ENCODE measurements at regions not wholly inside any gene's neighbourhood (a gene's known extent, or its start where the extent isn't known, plus 50 kb on each side); places are given as distances from the start of the nearest gene placed in this dataset.

DNA sequence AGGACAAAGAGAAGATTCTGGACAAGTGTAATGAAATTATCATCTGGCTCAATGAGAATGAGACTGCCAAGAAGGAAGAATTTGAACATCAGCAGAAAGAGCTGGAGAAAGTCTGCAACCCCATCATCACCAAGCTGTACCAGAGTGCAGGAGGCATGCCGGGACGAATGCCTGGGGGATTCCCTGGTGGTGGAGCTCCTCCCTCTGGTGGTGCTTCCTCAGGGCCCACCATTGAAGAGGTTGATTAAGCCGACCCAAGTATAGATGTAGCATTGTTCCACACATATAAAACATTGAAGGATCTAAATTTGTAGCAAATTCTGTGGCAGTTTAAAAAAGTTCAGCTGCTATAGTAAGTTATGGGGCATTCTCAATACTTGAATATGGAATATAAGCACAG is 174.3 kb upstream of the CCND2 start:
- DNase-seq: no peak

GRCh38 chr12:4091016-4091743 is 182.4 kb upstream of the CCND2 start:
- peak; percentile 47 to 69 for DNase-seq

GRCh38 chr12:4089956-4090355 is 183.6 kb upstream of the CCND2 start:
- DNase-seq: no peak

DNA sequence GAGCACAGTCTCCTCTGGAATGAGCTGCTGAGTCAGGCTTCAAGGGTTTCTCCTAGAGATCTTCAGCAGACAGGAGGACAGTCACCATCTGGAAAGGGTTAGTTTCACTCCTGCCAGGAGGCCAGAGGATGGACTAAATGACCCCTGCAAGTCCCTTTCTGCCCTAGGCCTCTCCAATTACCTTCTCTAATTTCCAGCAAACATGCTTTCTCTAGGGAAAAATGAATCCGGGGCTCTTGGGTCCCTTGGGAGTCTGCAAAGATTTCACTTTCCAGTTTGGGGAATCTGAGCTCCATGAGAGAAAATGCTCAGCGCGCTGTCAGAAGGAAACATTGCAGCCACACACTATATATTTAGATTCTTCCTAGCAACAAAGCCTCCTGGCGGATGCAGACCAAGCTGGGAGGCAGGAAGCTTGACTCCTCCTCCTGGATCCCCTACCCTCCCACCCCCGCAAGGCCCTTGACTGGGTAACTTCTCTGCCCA is 184.4 kb upstream of the CCND2 start:
- no peak for DNase-seq

GRCh38 chr12:4088451-4088850 is 185.1 kb upstream of the CCND2 start:
- DNase-seq: no peak

DNA sequence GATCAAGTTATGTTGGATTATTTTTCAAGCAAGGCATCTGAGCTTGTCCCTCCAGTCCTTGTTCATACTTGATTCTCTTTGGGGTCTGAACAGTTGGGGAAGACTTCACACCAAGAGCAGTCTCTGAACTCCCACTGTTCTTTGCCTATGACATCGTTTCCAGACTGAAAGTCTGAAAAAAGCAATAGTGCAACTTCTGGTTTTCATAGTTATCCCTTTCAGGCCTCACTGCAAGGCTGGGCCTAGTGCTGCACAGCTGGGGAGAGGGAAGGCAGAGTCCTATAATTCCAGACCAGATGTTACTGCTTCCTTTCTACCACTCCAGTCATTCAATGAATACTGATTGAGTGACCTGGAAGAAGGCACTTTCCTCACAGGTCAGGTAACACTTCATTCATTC is 187.1 kb upstream of the CCND2 start:
- no peak for DNase-seq

- no peak for DNase-seq
Measured at GRCh38 chr12:4084573-4084972, 189.0 kb upstream of the CCND2 start.

DNA sequence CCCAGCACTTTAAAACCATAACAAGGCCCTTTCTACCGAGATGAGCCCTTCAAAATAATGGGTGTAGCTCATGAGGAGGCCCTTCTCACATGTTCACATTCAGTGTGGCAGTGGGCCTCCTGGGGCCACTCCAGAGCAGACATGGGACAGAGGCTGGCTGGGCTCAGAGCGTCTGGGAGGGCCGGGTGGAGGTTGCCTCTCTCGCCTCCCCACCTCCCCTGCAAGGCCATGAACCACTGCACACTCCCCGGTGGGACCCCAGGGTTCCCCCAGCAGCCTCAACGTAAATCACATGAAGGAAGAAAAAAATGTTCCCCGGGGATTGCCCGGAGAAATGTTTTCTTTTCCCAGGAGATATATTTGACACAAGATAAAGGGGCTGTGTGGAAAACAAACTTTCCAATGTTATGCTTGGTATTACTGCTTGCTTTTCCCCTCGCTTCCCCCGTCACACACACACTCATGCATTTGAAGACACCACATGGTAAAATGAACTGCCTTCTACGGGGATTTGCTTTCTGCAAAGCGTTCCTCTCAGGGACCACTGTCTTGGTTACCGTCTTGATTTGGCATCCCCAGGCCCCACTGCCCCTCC is 190.7 kb upstream of the CCND2 start:
- no peak for DNase-seq

- no peak for DNase-seq
Measured at GRCh38 chr12:4080213-4080612, 193.3 kb upstream of the CCND2 start.

DNA sequence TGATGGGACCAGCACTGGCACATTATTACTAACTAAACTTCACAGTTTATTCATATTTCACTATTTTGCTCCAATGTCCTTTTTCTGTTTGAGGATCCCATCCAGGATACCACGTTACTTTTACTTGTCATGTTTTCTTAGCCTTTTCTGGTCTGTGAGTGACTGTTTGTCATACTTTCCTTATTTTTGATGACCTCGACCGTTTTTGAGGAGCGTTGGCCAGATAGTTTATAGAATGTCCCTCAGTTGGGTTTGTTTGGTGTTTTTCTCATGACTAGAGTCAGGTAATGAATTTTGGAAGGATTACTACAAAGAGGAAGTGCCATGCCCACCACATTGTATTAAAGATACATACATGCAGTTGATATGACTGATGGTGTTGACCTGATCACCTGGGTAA is 199.4 kb upstream of the CCND2 start:
- no peak for DNase-seq

DNA sequence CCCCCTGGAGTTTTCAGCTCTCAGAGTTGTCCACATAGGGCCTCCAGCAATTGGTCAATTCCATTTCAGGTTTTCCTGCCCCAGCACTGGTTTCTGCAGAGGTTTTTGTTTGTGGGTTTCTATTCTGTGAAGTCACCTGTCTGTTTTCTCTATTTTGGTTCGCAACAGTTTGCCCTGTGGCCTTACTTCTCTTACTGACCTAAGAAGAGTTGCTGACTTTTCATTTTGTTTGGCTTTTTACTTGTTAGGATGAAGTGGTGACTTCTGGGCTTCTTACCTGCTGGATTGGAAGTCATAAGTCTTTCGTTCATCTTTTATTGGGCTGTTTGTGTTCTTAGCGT is 196.4 kb upstream of the PARP11 start:
- DNase-seq: no peak

- DNase-seq: no peak
Measured at GRCh38 chr12:4068981-4069669, 195.9 kb upstream of the PARP11 start.

- DNase-seq: no peak
Measured at GRCh38 chr12:4064008-4064407, 190.8 kb upstream of the PARP11 start.

DNA sequence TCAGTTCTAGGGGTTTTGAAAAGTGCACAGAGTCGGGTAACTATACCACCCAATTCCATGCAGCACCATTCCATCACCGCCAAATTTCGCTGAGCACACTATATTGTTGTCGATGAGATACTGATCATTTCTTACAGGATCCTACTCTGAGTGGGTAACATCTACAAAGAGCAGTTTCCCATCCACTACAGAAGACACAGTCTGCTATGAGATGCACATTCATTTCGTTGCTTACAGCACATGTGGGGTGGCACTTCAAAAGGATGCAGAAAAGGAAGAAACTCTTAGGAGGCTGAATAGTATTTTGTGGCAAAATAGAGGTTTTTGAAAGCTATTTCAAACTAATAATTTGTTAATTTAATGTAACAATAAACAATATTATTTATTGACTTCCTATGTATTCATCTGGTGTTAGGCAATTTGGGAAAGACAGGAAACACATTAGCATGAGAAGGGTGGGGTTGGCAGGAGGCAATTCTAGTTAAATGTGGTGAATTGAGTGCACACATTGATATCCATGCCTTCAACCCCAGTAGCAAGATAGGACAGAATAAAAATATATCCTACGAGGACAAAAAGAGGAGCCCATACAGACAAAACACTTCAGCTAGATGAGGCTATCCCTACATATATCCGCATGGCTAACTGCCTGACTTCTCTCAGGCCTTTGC is 186.8 kb upstream of the PARP11 start:
- DNase-seq: no peak

DNA sequence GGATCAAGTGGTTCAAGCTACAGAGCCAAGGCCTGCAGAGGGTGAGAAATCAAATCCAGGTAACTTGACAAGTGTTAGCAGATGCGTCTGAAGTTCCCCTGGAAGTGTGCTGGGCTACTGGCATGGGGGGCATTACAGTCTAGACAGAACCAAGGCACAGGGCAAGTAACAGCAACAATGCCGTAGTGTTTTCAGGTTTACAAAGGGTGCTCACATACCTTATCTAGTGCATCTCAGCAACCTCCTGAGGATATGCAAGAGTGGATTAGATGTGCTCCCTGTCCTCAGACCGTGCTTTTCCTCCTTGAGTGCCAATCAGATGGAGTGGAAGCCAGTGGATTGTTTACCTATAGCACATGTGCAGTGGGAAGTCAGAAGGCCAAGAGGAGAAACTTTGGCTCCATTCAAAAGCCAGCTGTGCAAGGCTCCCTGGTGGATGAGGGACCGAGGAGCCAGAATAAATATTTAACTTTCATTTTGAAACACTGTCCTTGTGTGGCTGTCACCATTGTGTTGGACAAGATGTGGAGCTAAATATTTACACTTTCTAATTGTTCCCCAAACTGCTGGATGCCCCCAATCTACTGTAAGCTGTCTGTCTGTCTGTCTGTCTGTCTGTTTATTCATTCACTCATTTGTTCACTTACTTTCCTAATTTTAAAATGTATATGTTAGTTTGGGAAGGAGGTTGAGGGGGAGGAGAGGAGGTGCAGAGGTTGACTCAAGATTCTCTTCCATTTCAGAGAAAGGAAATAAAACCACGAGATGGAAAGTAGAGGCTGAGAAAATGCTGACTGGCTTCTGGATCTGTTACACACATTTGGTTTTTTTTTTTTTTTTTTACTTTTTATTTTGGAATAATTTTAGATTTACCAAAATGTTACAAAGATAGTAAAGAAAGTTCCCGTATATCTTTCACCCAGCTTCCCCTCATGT is 184.0 kb upstream of the PARP11 start:
- no peak for DNase-seq

GRCh38 chr12:4054630-4055029 is 181.4 kb upstream of the PARP11 start:
- no peak for DNase-seq

- no peak for DNase-seq
Measured at GRCh38 chr12:4052691-4053090, 179.5 kb upstream of the PARP11 start.

DNA sequence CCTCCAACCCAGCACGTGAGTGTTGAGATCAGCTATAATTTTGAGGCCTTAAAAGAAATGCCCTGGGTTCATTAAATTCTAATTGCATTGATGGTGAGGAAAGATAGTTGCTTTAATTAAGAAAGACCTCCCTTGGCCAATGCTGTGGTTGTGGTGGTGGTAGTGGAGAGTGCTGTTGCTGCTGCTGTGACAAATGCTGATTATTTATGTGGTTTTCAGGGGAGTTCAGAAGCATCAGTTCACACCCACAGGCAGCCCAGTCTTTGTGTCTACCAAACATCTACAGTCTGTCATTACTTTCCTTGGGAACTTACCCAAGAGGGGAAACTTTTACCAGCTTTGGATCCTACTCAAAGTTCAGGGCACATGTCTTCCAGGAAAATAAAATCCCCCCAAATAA is 178.4 kb upstream of the PARP11 start:
- DNase-seq: no peak

DNA sequence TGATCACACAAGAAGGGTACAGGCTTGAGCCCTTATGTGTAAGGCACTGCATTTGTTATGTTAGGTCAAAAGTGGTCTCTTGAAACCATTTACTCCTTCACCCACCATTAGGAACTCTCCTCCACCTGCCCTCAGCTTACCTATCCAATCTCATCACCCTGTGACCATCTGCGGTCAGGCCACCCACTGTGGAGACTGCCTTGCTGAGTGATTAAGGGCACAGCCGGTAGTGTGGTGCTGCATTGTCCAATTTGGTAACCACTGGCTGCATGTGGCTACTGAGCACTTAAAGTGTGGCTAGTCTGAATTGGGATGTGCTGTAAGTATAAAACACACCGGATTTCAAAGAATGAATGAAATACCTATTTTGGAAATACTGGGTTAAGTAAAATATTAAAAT is 177.1 kb upstream of the PARP11 start:
- DNase-seq: no peak

GRCh38 chr12:4049298-4050080 is 176.3 kb upstream of the PARP11 start:
- DNase-seq: no peak

DNA sequence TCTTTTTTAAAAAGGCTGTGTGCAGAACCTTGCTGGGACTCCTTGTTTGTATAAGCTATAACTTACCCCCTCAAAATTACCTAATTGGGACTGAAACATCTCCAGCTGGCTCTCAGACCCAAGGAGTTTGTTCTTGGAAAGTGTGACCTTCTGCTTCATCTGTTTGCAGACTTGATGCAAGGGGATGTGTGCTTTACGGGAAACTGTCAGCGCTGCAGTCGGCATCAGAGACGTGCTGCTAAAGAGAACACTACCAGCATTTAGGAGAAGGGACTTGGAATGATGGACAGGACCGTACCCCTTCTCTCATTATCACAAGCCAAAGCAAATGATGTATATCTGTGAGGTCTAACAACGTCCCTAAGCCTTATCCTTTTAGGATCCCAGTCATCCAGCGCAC is 174.2 kb upstream of the PARP11 start:
- DNase-seq: no peak

- DNase-seq: no peak
Measured at GRCh38 chr12:4046495-4046840, 173.3 kb upstream of the PARP11 start.

All from Kasumi-1 (cell line).